ENCODE measurements at regions not wholly inside any gene's neighbourhood (a gene's known extent, or its start where the extent isn't known, plus 50 kb on each side); places are given as distances from the start of the nearest gene placed in this dataset.

- Histone ChIP-seq H3K4me1 (ENCODE audit: insufficient read depth, poor library complexity, severe bottlenecking) (peaks cover 3% of the 10 kb centered on the region), H3K27me3 (ENCODE audit: insufficient read depth, poor library complexity, severe bottlenecking) (no peaks in the 10 kb centered on the region), H3K9me3 (ENCODE audit: severe bottlenecking) (no peaks in the 10 kb centered on the region), H3K4me3 (ENCODE audit: severe bottlenecking) (no peak overlapping the region), H3K36me3 (ENCODE audit: low read depth) (no peaks in the 10 kb centered on the region), H3K27ac (ENCODE audit: poor library complexity, severe bottlenecking) (no peak overlapping the region)
- ATAC-seq (ENCODE audit: low read depth) (no peak), DNase-seq (ENCODE audit: low spot score) (no peak)
- TF ChIP-seq CTCF (IDR thresholded peaks at IDR 0.05; ENCODE audit: poor library complexity, severe bottlenecking) = no peak
These were observed 76.8 kb upstream of the KLF6 start for GRCh38 chr10:3861795-3862194.

- Histone ChIP-seq H3K27me3 (ENCODE audit: insufficient read depth, poor library complexity, severe bottlenecking) (no peaks in the 10 kb centered on the region), H3K9me3 (ENCODE audit: severe bottlenecking) (no peaks in the 10 kb centered on the region), H3K4me1 (ENCODE audit: insufficient read depth, poor library complexity, severe bottlenecking) (peaks cover 6% of the 10 kb centered on the region), H3K36me3 (ENCODE audit: low read depth) (no peaks in the 10 kb centered on the region), H3K27ac (ENCODE audit: poor library complexity, severe bottlenecking) (no peak overlapping the region), H3K4me3 (ENCODE audit: severe bottlenecking) (no peak overlapping the region)
- ATAC-seq (ENCODE audit: low read depth) = peak; percentile 49; the same call in 1 of the 3 replicates
- TF ChIP-seq CTCF (IDR thresholded peaks at IDR 0.05; ENCODE audit: poor library complexity, severe bottlenecking) = no peak
- no peak for DNase-seq (ENCODE audit: low spot score)
These were observed 73.2 kb upstream of the KLF6 start for GRCh38 chr10:3858051-3858845.

- Histone ChIP-seq H3K27me3 (ENCODE audit: insufficient read depth, poor library complexity, severe bottlenecking) (no peaks in the 10 kb centered on the region), H3K27ac (ENCODE audit: poor library complexity, severe bottlenecking) (no peak overlapping the region), H3K9me3 (ENCODE audit: severe bottlenecking) (no peaks in the 10 kb centered on the region), H3K36me3 (ENCODE audit: low read depth) (no peaks in the 10 kb centered on the region), H3K4me3 (ENCODE audit: severe bottlenecking) (no peak overlapping the region), H3K4me1 (ENCODE audit: insufficient read depth, poor library complexity, severe bottlenecking) (peaks cover 13% of the 10 kb centered on the region)
- DNase-seq (ENCODE audit: low spot score) (no peak), ATAC-seq (ENCODE audit: low read depth) (no peak)
- no peak for TF ChIP-seq CTCF (IDR thresholded peaks at IDR 0.05; ENCODE audit: poor library complexity, severe bottlenecking)
These were observed 72.3 kb upstream of the KLF6 start for GRCh38 chr10:3857318-3857717.

GRCh38 chr10:3856593-3856992 is 71.6 kb upstream of the KLF6 start:
- peaks cover 18% of the 10 kb centered on the region for H3K4me1 ChIP-seq (ENCODE audit: insufficient read depth, poor library complexity, severe bottlenecking)
- no peak overlapping the region for H3K27ac ChIP-seq (ENCODE audit: poor library complexity, severe bottlenecking)
- no peaks in the 10 kb centered on the region for H3K36me3 ChIP-seq (ENCODE audit: low read depth)
- no peak for TF ChIP-seq CTCF (IDR thresholded peaks at IDR 0.05; ENCODE audit: poor library complexity, severe bottlenecking)
- ATAC-seq (ENCODE audit: low read depth) = no peak
- H3K4me3 ChIP-seq (ENCODE audit: severe bottlenecking) = no peak overlapping the region
- H3K9me3 ChIP-seq (ENCODE audit: severe bottlenecking) = no peaks in the 10 kb centered on the region
- DNase-seq (ENCODE audit: low spot score) = no peak
- no peaks in the 10 kb centered on the region for H3K27me3 ChIP-seq (ENCODE audit: insufficient read depth, poor library complexity, severe bottlenecking)

Measured in RWPE2 (cell line).